ENCODE measurements at regions not wholly inside any gene's neighbourhood (a gene's known extent, or its start where the extent isn't known, plus 50 kb on each side); places are given as distances from the start of the nearest gene placed in this dataset.

- H3K36me3 ChIP-seq, result no peaks in the 10 kb centered on the region
- DNase-seq (ENCODE audit: low spot score in 2 of 2), result no peak
- TF ChIP-seq POLR2A (IDR thresholded peaks at IDR 0.05), result no peak
These were observed 215.6 kb downstream of the SLC6A15 start for GRCh38 chr12:84696908-84697540.

GRCh38 chr12:84696281-84696680 is 216.3 kb downstream of the SLC6A15 start:
- Histone ChIP-seq H3K4me1 (no peaks in the 10 kb centered on the region), H3K27ac (no peak overlapping the region), H3K27me3 (no peaks in the 10 kb centered on the region), H3K4me3 (no peak overlapping the region), H3K36me3 (no peaks in the 10 kb centered on the region), H3K9me3 (no peaks in the 10 kb centered on the region)
- TF ChIP-seq POLR2A (IDR thresholded peaks at IDR 0.05), result no peak
- no peak for TF ChIP-seq POLR2AphosphoS5 (IDR thresholded peaks at IDR 0.05)
- TF ChIP-seq CTCF (IDR thresholded peaks at IDR 0.05), result no peak
- no peak for TF ChIP-seq EP300 (IDR thresholded peaks at IDR 0.05)
- no peak for DNase-seq (ENCODE audit: low spot score in 2 of 2)
- 57% methylated on average over 2 of the region's 2 CpGs for WGBS

More at GRCh38 chr12:84696908-84697540, 215.6 kb downstream of the SLC6A15 start:
- H3K4me3 ChIP-seq, result no peak overlapping the region
- no peaks in the 10 kb centered on the region for H3K9me3 ChIP-seq
- H3K4me1 ChIP-seq, result no peaks in the 10 kb centered on the region
- no peaks in the 10 kb centered on the region for H3K27me3 ChIP-seq
- no peak overlapping the region for H3K27ac ChIP-seq
- WGBS, result 63% methylated on average over 3 of the region's 3 CpGs

- no peaks in the 10 kb centered on the region for H3K4me1 ChIP-seq
- H3K4me3 ChIP-seq, result no peak overlapping the region
- H3K36me3 ChIP-seq, result no peaks in the 10 kb centered on the region
- no peak for DNase-seq (ENCODE audit: low spot score in 2 of 2)
- no peak overlapping the region for H3K27ac ChIP-seq
- TF ChIP-seq POLR2A (IDR thresholded peaks at IDR 0.05), result no peak
- TF ChIP-seq CTCF (IDR thresholded peaks at IDR 0.05), result no peak
- TF ChIP-seq POLR2AphosphoS5 (IDR thresholded peaks at IDR 0.05), result no peak
- TF ChIP-seq EP300 (IDR thresholded peaks at IDR 0.05), result no peak
- H3K9me3 ChIP-seq, result no peaks in the 10 kb centered on the region
- no peaks in the 10 kb centered on the region for H3K27me3 ChIP-seq
These were observed 218.5 kb downstream of the SLC6A15 start for GRCh38 chr12:84694116-84694515.

GRCh38 chr12:84692071-84692470 is 220.5 kb downstream of the SLC6A15 start:
- TF ChIP-seq POLR2AphosphoS5 (IDR thresholded peaks at IDR 0.05) (no peak), EP300 (IDR thresholded peaks at IDR 0.05) (no peak), POLR2A (IDR thresholded peaks at IDR 0.05) (no peak), CTCF (IDR thresholded peaks at IDR 0.05) (no peak)

GRCh38 chr12:84691266-84691665 is 221.3 kb downstream of the SLC6A15 start:
- no peak for TF ChIP-seq POLR2A (IDR thresholded peaks at IDR 0.05)
- no peak for TF ChIP-seq CTCF (IDR thresholded peaks at IDR 0.05)
- no peak for TF ChIP-seq POLR2AphosphoS5 (IDR thresholded peaks at IDR 0.05)
- H3K27me3 ChIP-seq, result no peaks in the 10 kb centered on the region
- H3K36me3 ChIP-seq, result no peaks in the 10 kb centered on the region
- H3K4me1 ChIP-seq, result no peaks in the 10 kb centered on the region
- no peak for DNase-seq (ENCODE audit: low spot score in 2 of 2)
- no peak overlapping the region for H3K27ac ChIP-seq
- WGBS, result 30% methylated on average over 1 of the region's 1 CpG
- H3K4me3 ChIP-seq, result no peak overlapping the region
- no peaks in the 10 kb centered on the region for H3K9me3 ChIP-seq

More at GRCh38 chr12:84692071-84692470, 220.5 kb downstream of the SLC6A15 start:
- no peak overlapping the region for H3K4me3 ChIP-seq
- H3K27ac ChIP-seq, result no peak overlapping the region
- no peaks in the 10 kb centered on the region for H3K27me3 ChIP-seq
- no peaks in the 10 kb centered on the region for H3K9me3 ChIP-seq
- no peak for DNase-seq (ENCODE audit: low spot score in 2 of 2)
- H3K4me1 ChIP-seq, result no peaks in the 10 kb centered on the region
- no peaks in the 10 kb centered on the region for H3K36me3 ChIP-seq

GRCh38 chr12:84689638-84690037 is 223.0 kb downstream of the SLC6A15 start:
- no peak for DNase-seq (ENCODE audit: low spot score in 2 of 2)
- TF ChIP-seq EP300 (IDR thresholded peaks at IDR 0.05), result no peak
- no peak for TF ChIP-seq POLR2A (IDR thresholded peaks at IDR 0.05)
- TF ChIP-seq CTCF (IDR thresholded peaks at IDR 0.05), result no peak
- TF ChIP-seq POLR2AphosphoS5 (IDR thresholded peaks at IDR 0.05), result no peak
- WGBS, result 80% methylated on average over 8 of the region's 9 CpGs
- H3K27ac ChIP-seq, result no peak overlapping the region
- H3K27me3 ChIP-seq, result no peaks in the 10 kb centered on the region
- H3K4me1 ChIP-seq, result no peaks in the 10 kb centered on the region
- no peak overlapping the region for H3K4me3 ChIP-seq
- no peaks in the 10 kb centered on the region for H3K9me3 ChIP-seq
- no peaks in the 10 kb centered on the region for H3K36me3 ChIP-seq
